Esophagus muscularis mucosa (tissue), 4 donors: ENCODE measurements at regions not wholly inside any gene's neighbourhood (a gene's known extent, or its start where the extent isn't known, plus 50 kb on each side); places are given as distances from the start of the nearest gene placed in this dataset.
A peak's percentile ranks its signal among the peaks of the same experiment; 100 is the strongest.

ENCODE experiments used
- DNase-seq: peaks from one replicate; pipeline ENCODE4 v3.0.0-alpha.2; 2017; ENCODE audit errors: extremely low spot score
- H3K27ac ChIP-seq, 4 donors: fragments of 200-600 bp; sonication (generic); replicated peaks in 1 of 4; 1 replicate in 3 of 4; 2 replicates in 1 of 4; pipeline ENCODE4 v1.5.1; 2016 to 2019; ENCODE audit warnings: mild to moderate bottlenecking in 1 of 4
- H3K27me3 ChIP-seq, 4 donors: fragments of 200-600 bp; sonication (generic); one replicate each; pipeline versions ENCODE4 v1.5.1 to v1.6.0; 2016 to 2019
- H3K36me3 ChIP-seq, 4 donors: fragments of 200-600 bp; sonication (generic); one replicate each; pipeline ENCODE4 v1.5.1; 2016 to 2019
- H3K4me1 ChIP-seq, 4 donors: fragments of 200-600 bp; sonication (generic); one replicate each; pipeline ENCODE4 v1.5.1; 2016 to 2019
- H3K4me3 ChIP-seq, 4 donors: fragments of 200-600 bp; sonication (generic); 1 replicate in 2 of 4; 2 replicates in 2 of 4; pipeline ENCODE4 v1.5.1; 2016 to 2019; ENCODE audit warnings: mild to moderate bottlenecking in 4 of 4, moderate library complexity in 1 of 4
- H3K9me3 ChIP-seq, 4 donors: fragments of 200-600 bp; sonication (generic); 1 replicate in 3 of 4; 2 replicates in 1 of 4; pipeline ENCODE4 v1.5.1; 2016 to 2019
- CTCF ChIP-seq, 3 experiments: fragments of 200-600 bp in 2 of 3; fragments of 450-650 bp in 1 of 3; sonication (generic) in 2 of 3; IDR thresholded peaks; one replicate each; pipeline ENCODE4 v1.5.1; 2017 to 2019; ENCODE audit warnings: antibody characterized with exemption in 3 of 3, mild to moderate bottlenecking in 2 of 3, moderate library complexity in 1 of 3
- EP300 ChIP-seq: sonication (generic); formaldehyde crosslinking; IDR thresholded peaks from one replicate; pipeline ENCODE4 v1.6.1; 2017; ENCODE audit warnings: antibody characterized with exemption
- POLR2A ChIP-seq: fragments of 450-650 bp; IDR thresholded peaks from one replicate; pipeline ENCODE4 v1.6.1; 2017; ENCODE audit warnings: antibody characterized with exemption, moderate library complexity, mild to moderate bottlenecking, low read depth
- POLR2AphosphoS5 ChIP-seq, 2 donors: sonication (generic); formaldehyde crosslinking; IDR thresholded peaks; one replicate each; pipeline ENCODE4 v1.6.1; 2017; ENCODE audit warnings: antibody characterized with exemption in 2 of 2
- WGBS: methylation state at CpG from one replicate; pipeline ENCODE4 v1.1.5; 2018; 5-methylcytosine and 5-hydroxymethylcytosine counted together
- intact Hi-C: fragments of 100-400 bp; cut with DNase I; formaldehyde crosslinking; loops from one replicate; pipeline ENCODE4 v1.15.1; 2023

GRCh38 chr5:165161204-165161603 lies 1655.8 kb downstream of the MAT2B start:
- H3K27me3 ChIP-seq = no peaks in the 10 kb centered on the region
- TF ChIP-seq CTCF (IDR thresholded peaks at IDR 0.05) (no peak), POLR2A (no peak), EP300 (no peak), POLR2AphosphoS5 (IDR thresholded peaks at IDR 0.05) (no peak)
- no peak overlapping the region for H3K27ac ChIP-seq
- 83% methylated on average over 6 of the region's 6 CpGs for WGBS
- DNase-seq = no peak
- intact Hi-C loops = no loop called here
- H3K4me1 ChIP-seq = peaks cover 0 to 9% (median 4%) of the 10 kb centered on the region in 4 donors
- H3K9me3 ChIP-seq = no peaks in the 10 kb centered on the region
- no peaks in the 10 kb centered on the region for H3K36me3 ChIP-seq
- H3K4me3 ChIP-seq = no peak overlapping the region

GRCh38 chr5:165163861-165164260 lies 1658.4 kb downstream of the MAT2B start:
- 51% methylated on average over 2 of the region's 2 CpGs for WGBS
- H3K4me3 ChIP-seq = no peak overlapping the region
- H3K9me3 ChIP-seq = no peaks in the 10 kb centered on the region
- no peak overlapping the region for H3K27ac ChIP-seq
- TF ChIP-seq CTCF (IDR thresholded peaks at IDR 0.05) = no peak
- no peak for DNase-seq
- no peaks in the 10 kb centered on the region for H3K4me1 ChIP-seq
- H3K36me3 ChIP-seq = no peaks in the 10 kb centered on the region
- no peaks in the 10 kb centered on the region for H3K27me3 ChIP-seq
- intact Hi-C loops = no loop called here

GRCh38 chr5:165173651-165174050 lies 1668.2 kb downstream of the MAT2B start:
- DNase-seq = no peak
- no peak overlapping the region for H3K27ac ChIP-seq
- no peak for TF ChIP-seq EP300
- no peak for TF ChIP-seq POLR2A
- TF ChIP-seq CTCF (IDR thresholded peaks at IDR 0.05) = no peak
- TF ChIP-seq POLR2AphosphoS5 (IDR thresholded peaks at IDR 0.05) = no peak
- no peaks in the 10 kb centered on the region for H3K9me3 ChIP-seq
- H3K36me3 ChIP-seq = no peaks in the 10 kb centered on the region
- H3K4me1 ChIP-seq = peaks cover 0 to 10% (median 3%) of the 10 kb centered on the region in 4 donors
- no peaks in the 10 kb centered on the region for H3K27me3 ChIP-seq
- WGBS = 90% methylated on average over 2 of the region's 2 CpGs
- no peak overlapping the region for H3K4me3 ChIP-seq
- intact Hi-C loops = no loop called here

- peaks cover 0 to 10% (median 3%) of the 10 kb centered on the region in 4 donors for H3K4me1 ChIP-seq
- 29% methylated on average over 2 of the region's 2 CpGs for WGBS
- H3K9me3 ChIP-seq = no peaks in the 10 kb centered on the region
- H3K4me3 ChIP-seq = no peak overlapping the region
- intact Hi-C loops = no loop called here
- no peaks in the 10 kb centered on the region for H3K36me3 ChIP-seq
- peak overlapping the region in 2 of 4 donors; percentile 20 to 39 for H3K27ac ChIP-seq
- H3K27me3 ChIP-seq = no peaks in the 10 kb centered on the region
- DNase-seq = no peak
- TF ChIP-seq POLR2AphosphoS5 (IDR thresholded peaks at IDR 0.05) (no peak), EP300 (no peak), POLR2A (no peak), CTCF (IDR thresholded peaks at IDR 0.05) (no peak)
Measured at GRCh38 chr5:165175041-165175440, 1669.6 kb downstream of the MAT2B start.

- no peak for DNase-seq
- 86% methylated on average over 2 of the region's 2 CpGs for WGBS
- no peak overlapping the region for H3K27ac ChIP-seq
- peaks cover 0 to 8% (median 0%) of the 10 kb centered on the region in 4 donors for H3K9me3 ChIP-seq
- intact Hi-C loops = no loop called here
- no peaks in the 10 kb centered on the region for H3K27me3 ChIP-seq
- H3K4me1 ChIP-seq = no peaks in the 10 kb centered on the region
- no peak overlapping the region for H3K4me3 ChIP-seq
- H3K36me3 ChIP-seq = no peaks in the 10 kb centered on the region
- TF ChIP-seq POLR2AphosphoS5 (IDR thresholded peaks at IDR 0.05) (no peak), POLR2A (no peak), CTCF (IDR thresholded peaks at IDR 0.05) (no peak), EP300 (no peak)
Measured at GRCh38 chr5:165184183-165184582, 1678.8 kb downstream of the MAT2B start.
